Upper lobe of right lung (tissue), 1 donor: ENCODE measurements at regions not wholly inside any gene's neighbourhood (a gene's known extent, or its start where the extent isn't known, plus 50 kb on each side); places are given as distances from the start of the nearest gene placed in this dataset.

ENCODE experiments used
- ATAC-seq: fragments of 200-7000 bp; cut with Tn5 transposase; one replicate; pipeline ENCODE4 v1.9.1; 2020; ENCODE audit warnings: mild to moderate bottlenecking, moderate library complexity
- DNase-seq: peaks from one replicate; pipeline ENCODE4 v3.0.0-alpha.2; 2020
- H3K27ac ChIP-seq: fragments of 200-600 bp; one replicate; pipeline ENCODE4 v1.8.0; 2022
- H3K27me3 ChIP-seq: fragments of 200-600 bp; one replicate; pipeline ENCODE4 v1.8.0; 2022; ENCODE audit warnings: mild to moderate bottlenecking
- H3K36me3 ChIP-seq: fragments of 200-600 bp; one replicate; pipeline ENCODE4 v1.8.0; 2022
- H3K4me1 ChIP-seq: fragments of 200-600 bp; one replicate; pipeline ENCODE4 v1.8.0; 2022
- H3K4me3 ChIP-seq: fragments of 200-600 bp; one replicate; pipeline ENCODE4 v1.8.0; 2022; ENCODE audit warnings: mild to moderate bottlenecking
- H3K9me3 ChIP-seq: fragments of 200-600 bp; one replicate; pipeline ENCODE4 v1.8.0; 2022
- CTCF ChIP-seq: fragments of 200-600 bp; IDR thresholded peaks from one replicate; pipeline ENCODE4 v1.8.0; 2022; ENCODE audit warnings: antibody characterized with exemption
- intact Hi-C: fragments of 100-400 bp; cut with DNase I; formaldehyde crosslinking; loops from one replicate; pipeline ENCODE4 v1.11.0; 2022
- donor health status: DM: no; HTN: yes; CAD: no; lungs with severe emphysema.

- no peaks in the 10 kb centered on the region for H3K4me1 ChIP-seq
- intact Hi-C loops, result no loop called here
- no peak overlapping the region for H3K4me3 ChIP-seq
- no peaks in the 10 kb centered on the region for H3K9me3 ChIP-seq
- no peaks in the 10 kb centered on the region for H3K36me3 ChIP-seq
- TF ChIP-seq CTCF, result no peak
- DNase-seq, result no peak
- no peaks in the 10 kb centered on the region for H3K27me3 ChIP-seq
- H3K27ac ChIP-seq, result no peak overlapping the region
- ATAC-seq, result no peak
Observed at GRCh38 chr6:8238773-8239683, 136.7 kb upstream of the EEF1E1 start.

GRCh38 chr6:8237668-8238067 is 135.3 kb upstream of the EEF1E1 start:
- intact Hi-C loops, result no loop called here
- ATAC-seq, result no peak
- no peaks in the 10 kb centered on the region for H3K4me1 ChIP-seq

GRCh38 chr6:8236956-8237355 is 134.6 kb upstream of the EEF1E1 start:
- intact Hi-C loops, result no loop called here
- no peak for ATAC-seq
- H3K36me3 ChIP-seq, result no peaks in the 10 kb centered on the region
- DNase-seq, result no peak
- no peak overlapping the region for H3K27ac ChIP-seq
- no peaks in the 10 kb centered on the region for H3K27me3 ChIP-seq
- no peaks in the 10 kb centered on the region for H3K9me3 ChIP-seq
- no peak for TF ChIP-seq CTCF
- no peak overlapping the region for H3K4me3 ChIP-seq
- H3K4me1 ChIP-seq, result no peaks in the 10 kb centered on the region

More at GRCh38 chr6:8237668-8238067, 135.3 kb upstream of the EEF1E1 start:
- TF ChIP-seq CTCF, result no peak
- DNase-seq, result no peak
- no peak overlapping the region for H3K4me3 ChIP-seq
- H3K36me3 ChIP-seq, result no peaks in the 10 kb centered on the region
- H3K27me3 ChIP-seq, result no peaks in the 10 kb centered on the region
- H3K9me3 ChIP-seq, result no peaks in the 10 kb centered on the region
- H3K27ac ChIP-seq, result no peak overlapping the region

- intact Hi-C loops, result no loop called here
- Histone ChIP-seq H3K9me3 (no peaks in the 10 kb centered on the region), H3K4me3 (no peak overlapping the region), H3K27me3 (no peaks in the 10 kb centered on the region), H3K36me3 (no peaks in the 10 kb centered on the region), H3K4me1 (no peaks in the 10 kb centered on the region), H3K27ac (no peak overlapping the region)
- no peak for TF ChIP-seq CTCF
- DNase-seq (no peak), ATAC-seq (no peak)
Observed at GRCh38 chr6:8234321-8234720, 132.0 kb upstream of the EEF1E1 start.

GRCh38 chr6:8231956-8232355 is 129.6 kb upstream of the EEF1E1 start:
- no peak overlapping the region for H3K27ac ChIP-seq
- no peaks in the 10 kb centered on the region for H3K4me1 ChIP-seq
- ATAC-seq (no peak), DNase-seq (no peak)
- TF ChIP-seq CTCF, result no peak
- intact Hi-C loops, result no loop called here
- no peak overlapping the region for H3K4me3 ChIP-seq
- H3K27me3 ChIP-seq, result no peaks in the 10 kb centered on the region
- H3K36me3 ChIP-seq, result no peaks in the 10 kb centered on the region
- no peaks in the 10 kb centered on the region for H3K9me3 ChIP-seq
